Endothelial cell of umbilical vein (primary cell): ENCODE measurements at regions not wholly inside any gene's neighbourhood (a gene's known extent, or its start where the extent isn't known, plus 50 kb on each side); places are given as distances from the start of the nearest gene placed in this dataset.

Experiments used
- EZH2 ChIP-seq: IDR thresholded peaks from 2 replicates; pipeline ENCODE4 v1.6.1; 2012; ENCODE audit warnings: borderline replicate concordance, low read depth, mild to moderate bottlenecking, moderate library complexity, low read length, inconsistent platforms; ENCODE audit not compliant: severe bottlenecking
- GATA2 ChIP-seq: IDR thresholded peaks from 2 replicates; pipeline ENCODE4 v1.7.0; 2011; ENCODE audit warnings: low read depth, mild to moderate bottlenecking, moderate library complexity, mixed read lengths, low read length; ENCODE audit not compliant: insufficient read length, insufficient read depth
- JUN ChIP-seq: IDR thresholded peaks from 2 replicates; pipeline ENCODE4 v1.6.1; 2011; ENCODE audit warnings: borderline replicate concordance, low read depth; ENCODE audit not compliant: insufficient read length, insufficient read depth
- POLR2A ChIP-seq: IDR thresholded peaks from 2 replicates; pipeline ENCODE4 v1.6.1; 2012; ENCODE audit warnings: low read depth, mild to moderate bottlenecking, control low read depth, low read length
- POLR2AphosphoS5 ChIP-seq: IDR thresholded peaks from 2 replicates; pipeline ENCODE4 v1.6.1; 2012; ENCODE audit warnings: low read depth, mild to moderate bottlenecking, control low read depth, low read length, moderate library complexity; ENCODE audit not compliant: insufficient read depth
- TF ChIP-seq, protein P1 (sequence below), 2 donors: IDR thresholded peaks; 1 replicate in 1 of 2; 2 replicates in 1 of 2; pipeline ENCODE4 v1.5.1; 2011; ENCODE audit warnings: low read length in 2 of 2, mild to moderate bottlenecking in 2 of 2, moderate library complexity in 2 of 2, control low read depth in 1 of 2, inconsistent platforms in 1 of 2, low read depth in 1 of 2; ENCODE audit not compliant: insufficient read depth in 1 of 2; ENCODE audit errors: extremely low read depth in 1 of 2
- TF ChIP-seq, protein P2 (sequence below): IDR thresholded peaks from 2 replicates; pipeline ENCODE4 v1.6.1; 2011; ENCODE audit not compliant: insufficient read depth, insufficient read length

DNA sequence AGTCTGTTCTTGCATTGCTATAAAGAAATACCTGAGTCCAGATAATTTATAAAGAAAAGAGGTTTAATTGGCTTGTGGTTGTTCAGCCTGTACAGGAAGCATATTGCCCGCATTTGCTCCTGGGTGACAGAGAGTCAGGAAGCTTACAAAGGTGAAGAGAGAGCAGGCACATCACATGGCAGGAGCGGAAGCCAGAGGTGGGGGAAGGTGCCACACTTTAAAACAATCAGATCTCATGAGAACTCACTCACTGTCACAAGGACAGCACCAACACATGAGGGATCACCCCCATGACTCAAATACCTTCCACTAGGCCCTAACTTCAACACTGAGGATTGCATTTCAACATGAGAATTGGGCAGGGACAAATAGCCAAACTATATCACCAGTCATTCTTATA is 124.8 kb upstream of the COL5A2 start:
- TF ChIP-seq, protein P1, sequence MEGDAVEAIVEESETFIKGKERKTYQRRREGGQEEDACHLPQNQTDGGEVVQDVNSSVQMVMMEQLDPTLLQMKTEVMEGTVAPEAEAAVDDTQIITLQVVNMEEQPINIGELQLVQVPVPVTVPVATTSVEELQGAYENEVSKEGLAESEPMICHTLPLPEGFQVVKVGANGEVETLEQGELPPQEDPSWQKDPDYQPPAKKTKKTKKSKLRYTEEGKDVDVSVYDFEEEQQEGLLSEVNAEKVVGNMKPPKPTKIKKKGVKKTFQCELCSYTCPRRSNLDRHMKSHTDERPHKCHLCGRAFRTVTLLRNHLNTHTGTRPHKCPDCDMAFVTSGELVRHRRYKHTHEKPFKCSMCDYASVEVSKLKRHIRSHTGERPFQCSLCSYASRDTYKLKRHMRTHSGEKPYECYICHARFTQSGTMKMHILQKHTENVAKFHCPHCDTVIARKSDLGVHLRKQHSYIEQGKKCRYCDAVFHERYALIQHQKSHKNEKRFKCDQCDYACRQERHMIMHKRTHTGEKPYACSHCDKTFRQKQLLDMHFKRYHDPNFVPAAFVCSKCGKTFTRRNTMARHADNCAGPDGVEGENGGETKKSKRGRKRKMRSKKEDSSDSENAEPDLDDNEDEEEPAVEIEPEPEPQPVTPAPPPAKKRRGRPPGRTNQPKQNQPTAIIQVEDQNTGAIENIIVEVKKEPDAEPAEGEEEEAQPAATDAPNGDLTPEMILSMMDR (IDR thresholded peaks at IDR 0.05; ENCODE audit: extremely low read depth in 1 of 2, insufficient read depth in 1 of 2, low read depth in 1 of 2, low read length in 2 of 2): no peak
- TF ChIP-seq POLR2AphosphoS5 (no peak), POLR2A (no peak), EZH2 (no peak), JUN (no peak), GATA2 (no peak)
- TF ChIP-seq, protein P2, sequence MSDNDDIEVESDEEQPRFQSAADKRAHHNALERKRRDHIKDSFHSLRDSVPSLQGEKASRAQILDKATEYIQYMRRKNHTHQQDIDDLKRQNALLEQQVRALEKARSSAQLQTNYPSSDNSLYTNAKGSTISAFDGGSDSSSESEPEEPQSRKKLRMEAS: no peak
